ENCODE measurements at regions not wholly inside any gene's neighbourhood (a gene's known extent, or its start where the extent isn't known, plus 50 kb on each side); places are given as distances from the start of the nearest gene placed in this dataset.

GRCh38 chr1:185453496-185454192, 136.6 kb upstream of the IVNS1ABP start:
- Mint-ChIP-seq H3K27me3 (no peaks in the 10 kb centered on the region), H3K36me3 (no peaks in the 10 kb centered on the region), H3K9me3 (peaks cover 0 to 5% (median under 1%) of the 10 kb centered on the region in 8 donors), H3K4me3 (no peak overlapping the region), H3K27ac (no peak overlapping the region), H3K4me1 (no peaks in the 10 kb centered on the region)
- ChIA-PET POLR2A (ENCODE audit: partially characterized antibody) (no interaction called here), CTCF (ENCODE audit: partially characterized antibody) (no interaction called here)
- H3K27me3 ChIP-seq (ENCODE audit: insufficient read depth, low read length), result no peaks in the 10 kb centered on the region
- no peaks in the 10 kb centered on the region for H3K4me1 ChIP-seq (ENCODE audit: insufficient read depth, low read length)
- intact Hi-C loops (cut with micrococcal nuclease), result no loop called here
- H3K36me3 ChIP-seq (ENCODE audit: insufficient read depth, low read length), result no peaks in the 10 kb centered on the region
- H3K4me3 ChIP-seq (ENCODE audit: low read length in 2 of 2), result no peak overlapping the region
- no peak for DNase-seq
- H3K27ac ChIP-seq (ENCODE audit: low read depth, low read length), result no peak overlapping the region
- H3K9me3 ChIP-seq (ENCODE audit: control insufficient read depth in 1 of 2, low read length in 2 of 2), result no peaks in the 10 kb centered on the region

DNA sequence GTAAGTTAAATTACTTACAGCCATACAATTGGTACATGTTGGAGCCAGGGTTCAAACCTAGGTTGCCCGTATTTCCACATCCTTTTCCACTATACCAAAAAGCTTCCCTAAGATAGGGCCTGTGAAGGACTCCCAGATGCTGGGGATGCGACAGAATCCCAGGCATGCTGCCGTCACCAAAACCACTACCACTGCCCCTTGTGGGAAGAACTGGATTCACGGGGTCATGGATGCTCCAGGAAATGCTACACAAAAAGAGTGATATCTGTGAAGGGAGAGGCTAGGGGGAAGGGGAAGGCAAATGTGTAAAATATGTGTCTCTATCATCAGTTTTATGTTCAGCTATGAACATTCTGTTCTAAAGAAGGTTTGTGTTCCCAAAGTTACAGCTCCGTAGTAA, 133.9 kb upstream of the IVNS1ABP start:
- no peaks in the 10 kb centered on the region for H3K36me3 ChIP-seq (ENCODE audit: insufficient read depth, low read length)
- H3K27me3 Mint-ChIP-seq, result no peaks in the 10 kb centered on the region
- H3K4me1 Mint-ChIP-seq, result peaks cover 0 to 1% (median 0%) of the 10 kb centered on the region in 4 donors
- H3K27ac ChIP-seq (ENCODE audit: low read depth, low read length), result no peak overlapping the region
- no peak overlapping the region for H3K4me3 ChIP-seq (ENCODE audit: low read length in 2 of 2)
- H3K27me3 ChIP-seq (ENCODE audit: insufficient read depth, low read length), result no peaks in the 10 kb centered on the region
- no peak overlapping the region for H3K27ac Mint-ChIP-seq
- H3K9me3 ChIP-seq (ENCODE audit: control insufficient read depth in 1 of 2, low read length in 2 of 2), result no peaks in the 10 kb centered on the region
- H3K4me3 Mint-ChIP-seq, result no peak overlapping the region
- intact Hi-C loops (cut with micrococcal nuclease), result no loop called here
- DNase-seq, result no peak
- ChIA-PET CTCF (ENCODE audit: partially characterized antibody) (no interaction called here), POLR2A (ENCODE audit: partially characterized antibody) (no interaction called here)
- H3K9me3 Mint-ChIP-seq, result peaks cover 0 to 2% (median 0%) of the 10 kb centered on the region in 8 donors
- H3K36me3 Mint-ChIP-seq, result no peaks in the 10 kb centered on the region
- H3K4me1 ChIP-seq (ENCODE audit: insufficient read depth, low read length), result no peaks in the 10 kb centered on the region

GRCh38 chr1:185450060-185450788, 133.2 kb upstream of the IVNS1ABP start:
- intact Hi-C loops (cut with micrococcal nuclease), result no loop called here
- CTCF ChIA-PET (ENCODE audit: partially characterized antibody), result interaction anchor here (1.4 kb wide), 1 partner anchor 35 kb away, joined by 3 read pairs; no protein-coding TSS in a partner anchor
- DNase-seq, result no peak
- H3K9me3 ChIP-seq (ENCODE audit: control insufficient read depth in 1 of 2, low read length in 2 of 2), result no peaks in the 10 kb centered on the region
- H3K9me3 Mint-ChIP-seq, result peaks cover 0 to 2% (median 0%) of the 10 kb centered on the region in 8 donors
- H3K27me3 ChIP-seq (ENCODE audit: insufficient read depth, low read length), result no peaks in the 10 kb centered on the region
- no peaks in the 10 kb centered on the region for H3K36me3 Mint-ChIP-seq
- no peaks in the 10 kb centered on the region for H3K27me3 Mint-ChIP-seq
- POLR2A ChIA-PET (ENCODE audit: partially characterized antibody), result no interaction called here
- H3K27ac Mint-ChIP-seq, result no peak overlapping the region
- no peak overlapping the region for H3K4me3 ChIP-seq (ENCODE audit: low read length in 2 of 2)
- H3K4me1 ChIP-seq (ENCODE audit: insufficient read depth, low read length), result no peaks in the 10 kb centered on the region
- H3K4me3 Mint-ChIP-seq, result no peak overlapping the region
- H3K27ac ChIP-seq (ENCODE audit: low read depth, low read length), result no peak overlapping the region
- H3K36me3 ChIP-seq (ENCODE audit: insufficient read depth, low read length), result no peaks in the 10 kb centered on the region
- H3K4me1 Mint-ChIP-seq, result peaks cover 0 to 1% (median 0%) of the 10 kb centered on the region in 4 donors

DNA sequence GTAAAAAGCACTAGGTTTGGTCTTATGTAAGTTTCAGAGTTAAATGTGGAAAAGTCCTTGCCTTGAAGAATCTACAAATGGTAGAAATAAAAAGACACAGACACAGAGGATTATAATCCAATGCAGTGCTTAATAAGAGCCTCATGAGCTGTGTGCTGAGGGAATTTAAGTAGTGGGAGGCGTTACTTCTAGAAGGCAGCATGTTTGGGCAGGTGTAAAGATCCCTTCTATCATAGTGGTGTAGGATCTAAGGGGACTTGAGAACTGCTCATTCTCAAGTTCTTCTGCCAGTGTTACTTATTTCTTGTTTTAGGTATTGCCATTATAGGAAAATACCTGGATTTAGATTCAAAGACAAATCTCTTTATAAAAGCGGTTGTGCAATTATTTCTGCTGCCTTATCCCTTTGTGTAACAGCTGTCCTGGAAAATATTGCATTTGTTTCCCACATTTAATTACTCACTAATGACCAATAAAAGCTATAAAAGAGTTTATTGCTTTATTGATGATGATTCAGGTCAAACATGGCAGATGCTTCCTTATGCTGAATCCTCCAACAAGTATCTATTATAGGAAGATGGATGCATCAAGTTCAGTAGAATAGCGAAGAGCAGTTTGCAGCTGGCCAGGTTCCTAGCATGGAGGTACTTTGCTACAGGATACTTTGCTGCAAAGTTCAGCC, 132.5 kb upstream of the IVNS1ABP start:
- no peak overlapping the region for H3K4me3 ChIP-seq (ENCODE audit: low read length in 2 of 2)
- H3K9me3 Mint-ChIP-seq, result peaks cover 0 to 2% (median 0%) of the 10 kb centered on the region in 8 donors
- H3K27ac ChIP-seq (ENCODE audit: low read depth, low read length), result no peak overlapping the region
- intact Hi-C loops (cut with micrococcal nuclease), result no loop called here
- H3K4me1 Mint-ChIP-seq, result peaks cover 0 to 1% (median 0%) of the 10 kb centered on the region in 4 donors
- H3K27me3 ChIP-seq (ENCODE audit: insufficient read depth, low read length), result no peaks in the 10 kb centered on the region
- H3K36me3 ChIP-seq (ENCODE audit: insufficient read depth, low read length), result no peaks in the 10 kb centered on the region
- no peak overlapping the region for H3K27ac Mint-ChIP-seq
- H3K9me3 ChIP-seq (ENCODE audit: control insufficient read depth in 1 of 2, low read length in 2 of 2), result no peaks in the 10 kb centered on the region
- H3K27me3 Mint-ChIP-seq, result no peaks in the 10 kb centered on the region
- POLR2A ChIA-PET (ENCODE audit: partially characterized antibody), result no interaction called here
- no peaks in the 10 kb centered on the region for H3K4me1 ChIP-seq (ENCODE audit: insufficient read depth, low read length)
- DNase-seq, result no peak
- H3K36me3 Mint-ChIP-seq, result no peaks in the 10 kb centered on the region
- H3K4me3 Mint-ChIP-seq, result no peak overlapping the region
- CTCF ChIA-PET (ENCODE audit: partially characterized antibody), result interaction anchor here (1.4 kb wide), 1 partner anchor 34 kb away, joined by 3 read pairs; no protein-coding TSS in a partner anchor

- H3K27ac ChIP-seq (ENCODE audit: low read depth, low read length), result no peak overlapping the region
- H3K9me3 ChIP-seq (ENCODE audit: control insufficient read depth in 1 of 2, low read length in 2 of 2), result no peaks in the 10 kb centered on the region
- H3K4me1 ChIP-seq (ENCODE audit: insufficient read depth, low read length), result no peaks in the 10 kb centered on the region
- intact Hi-C loops (cut with micrococcal nuclease), result no loop called here
- no peaks in the 10 kb centered on the region for H3K36me3 ChIP-seq (ENCODE audit: insufficient read depth, low read length)
- no peak overlapping the region for H3K4me3 ChIP-seq (ENCODE audit: low read length in 2 of 2)
- no peaks in the 10 kb centered on the region for H3K27me3 ChIP-seq (ENCODE audit: insufficient read depth, low read length)
- H3K27me3 Mint-ChIP-seq, result no peaks in the 10 kb centered on the region
- POLR2A ChIA-PET (ENCODE audit: partially characterized antibody), result no interaction called here
- DNase-seq, result no peak
- H3K27ac Mint-ChIP-seq, result no peak overlapping the region
- H3K4me3 Mint-ChIP-seq, result no peak overlapping the region
- CTCF ChIA-PET (ENCODE audit: partially characterized antibody), result no interaction called here
- no peaks in the 10 kb centered on the region for H3K36me3 Mint-ChIP-seq
- peaks cover 0 to 1% (median 0%) of the 10 kb centered on the region in 4 donors for H3K4me1 Mint-ChIP-seq
- peaks cover 0 to 2% (median 0%) of the 10 kb centered on the region in 8 donors for H3K9me3 Mint-ChIP-seq
Observed at GRCh38 chr1:185448591-185449186, 131.6 kb upstream of the IVNS1ABP start.

DNA sequence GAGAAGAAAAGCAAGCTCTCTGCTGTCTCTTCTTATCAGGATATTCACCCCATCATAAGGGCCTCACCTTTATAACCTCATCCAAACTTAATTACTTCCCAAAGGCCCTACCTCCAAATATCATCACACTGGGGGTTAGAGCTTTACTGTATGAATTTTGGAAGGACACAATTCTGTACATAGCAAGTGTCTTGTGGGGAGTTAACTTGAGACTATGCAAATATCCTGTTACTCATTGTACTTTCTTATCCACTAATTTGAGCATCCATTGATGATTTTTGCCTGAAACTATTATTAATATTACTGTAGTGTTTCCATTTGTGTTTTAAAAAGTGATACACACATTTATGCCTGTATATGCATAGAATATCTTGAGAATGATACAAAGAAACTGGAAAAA, 129.1 kb upstream of the IVNS1ABP start:
- CTCF ChIA-PET (ENCODE audit: partially characterized antibody), result no interaction called here
- Mint-ChIP-seq H3K9me3 (peaks cover 0 to 2% (median 0%) of the 10 kb centered on the region in 8 donors), H3K4me1 (peaks cover under 1 to 6% (median 2%) of the 10 kb centered on the region in 4 donors), H3K27ac (no peak overlapping the region), H3K27me3 (no peaks in the 10 kb centered on the region), H3K4me3 (no peak overlapping the region), H3K36me3 (no peaks in the 10 kb centered on the region)
- no peak overlapping the region for H3K4me3 ChIP-seq (ENCODE audit: low read length in 2 of 2)
- no peaks in the 10 kb centered on the region for H3K27me3 ChIP-seq (ENCODE audit: insufficient read depth, low read length)
- POLR2A ChIA-PET (ENCODE audit: partially characterized antibody), result no interaction called here
- no peak for DNase-seq
- H3K27ac ChIP-seq (ENCODE audit: low read depth, low read length), result no peak overlapping the region
- no peaks in the 10 kb centered on the region for H3K9me3 ChIP-seq (ENCODE audit: control insufficient read depth in 1 of 2, low read length in 2 of 2)
- peaks cover under 1% of the 10 kb centered on the region for H3K4me1 ChIP-seq (ENCODE audit: insufficient read depth, low read length)
- no peaks in the 10 kb centered on the region for H3K36me3 ChIP-seq (ENCODE audit: insufficient read depth, low read length)
- intact Hi-C loops (cut with micrococcal nuclease), result no loop called here

DNA sequence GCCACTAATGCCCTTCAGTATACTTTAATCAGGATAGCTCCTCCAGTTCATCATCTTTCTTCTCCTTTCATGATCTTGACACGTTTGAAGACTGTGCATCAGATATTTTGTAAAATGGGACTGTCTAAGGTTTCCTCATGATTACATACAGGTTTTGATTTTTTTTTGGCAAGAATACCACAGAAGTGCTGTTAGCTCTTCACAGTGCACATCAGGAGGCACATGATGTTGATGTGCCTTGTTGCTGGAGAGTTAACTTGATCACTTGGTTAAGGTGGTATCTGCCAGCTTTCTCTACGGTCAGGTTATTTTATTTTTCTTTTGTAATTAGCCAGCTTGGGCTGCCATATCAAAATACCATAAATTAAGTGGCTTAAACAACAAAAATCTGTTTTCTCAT, 128.6 kb upstream of the IVNS1ABP start:
- no peaks in the 10 kb centered on the region for H3K36me3 ChIP-seq (ENCODE audit: insufficient read depth, low read length)
- intact Hi-C loops (cut with micrococcal nuclease), result no loop called here

More for the DNA sequence above, 128.6 kb upstream of the IVNS1ABP start:
- Histone ChIP-seq H3K27me3 (ENCODE audit: insufficient read depth, low read length) (no peaks in the 10 kb centered on the region), H3K4me1 (ENCODE audit: insufficient read depth, low read length) (peaks cover 6% of the 10 kb centered on the region), H3K9me3 (ENCODE audit: control insufficient read depth in 1 of 2, low read length in 2 of 2) (no peaks in the 10 kb centered on the region), H3K4me3 (ENCODE audit: low read length in 2 of 2) (no peak overlapping the region), H3K27ac (ENCODE audit: low read depth, low read length) (no peak overlapping the region)
- H3K27ac Mint-ChIP-seq, result no peak overlapping the region
- POLR2A ChIA-PET (ENCODE audit: partially characterized antibody), result interaction anchor here (0.6 kb wide), 1 partner anchor 207 kb away, joined by 3 read pairs; no protein-coding TSS in a partner anchor
- no peak for DNase-seq
- CTCF ChIA-PET (ENCODE audit: partially characterized antibody), result no interaction called here
- H3K4me3 Mint-ChIP-seq, result no peak overlapping the region
- H3K4me1 Mint-ChIP-seq, result peaks cover 4 to 10% (median 5%) of the 10 kb centered on the region in 4 donors
- H3K36me3 Mint-ChIP-seq, result no peaks in the 10 kb centered on the region
- H3K27me3 Mint-ChIP-seq, result no peaks in the 10 kb centered on the region
- peaks cover 0 to 2% (median 0%) of the 10 kb centered on the region in 8 donors for H3K9me3 Mint-ChIP-seq

Measured in CD4-positive, alpha-beta memory T cell (primary cell).